A172 (cell line): ENCODE measurements at regions not wholly inside any gene's neighbourhood (a gene's known extent, or its start where the extent isn't known, plus 50 kb on each side); places are given as distances from the start of the nearest gene placed in this dataset.

ENCODE experiments used
- DNase-seq: peaks from one replicate; pipeline ENCODE4 v3.0.0-alpha.2; 2015; ENCODE audit warnings: low spot score

- DNase-seq = no peak
Observed at GRCh38 chr18:46344416-46345180, 240.4 kb downstream of the HAUS1 start.

- DNase-seq = no peak
Observed at GRCh38 chr18:46345181-46345465, 240.9 kb downstream of the HAUS1 start.

DNA sequence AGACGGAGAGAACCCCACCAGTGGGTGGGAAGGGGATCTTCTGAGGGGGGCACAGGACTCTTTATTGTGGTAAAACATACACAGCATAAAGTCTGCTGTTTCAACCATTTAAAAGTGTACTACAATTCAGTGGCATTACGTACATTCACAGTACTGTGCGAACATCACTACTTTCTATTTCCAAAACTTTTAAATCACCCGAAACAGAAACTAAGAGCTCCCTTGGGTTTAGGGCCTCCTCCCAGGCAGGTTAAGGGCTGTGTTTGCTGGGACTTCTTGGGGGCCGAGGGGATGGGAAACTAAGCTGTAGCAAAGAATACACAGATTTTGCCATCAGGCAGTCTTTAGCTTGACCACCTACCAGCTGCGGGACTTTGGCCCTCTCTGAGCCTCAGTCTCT is 242.0 kb downstream of the HAUS1 start:
- DNase-seq = no peak

DNA sequence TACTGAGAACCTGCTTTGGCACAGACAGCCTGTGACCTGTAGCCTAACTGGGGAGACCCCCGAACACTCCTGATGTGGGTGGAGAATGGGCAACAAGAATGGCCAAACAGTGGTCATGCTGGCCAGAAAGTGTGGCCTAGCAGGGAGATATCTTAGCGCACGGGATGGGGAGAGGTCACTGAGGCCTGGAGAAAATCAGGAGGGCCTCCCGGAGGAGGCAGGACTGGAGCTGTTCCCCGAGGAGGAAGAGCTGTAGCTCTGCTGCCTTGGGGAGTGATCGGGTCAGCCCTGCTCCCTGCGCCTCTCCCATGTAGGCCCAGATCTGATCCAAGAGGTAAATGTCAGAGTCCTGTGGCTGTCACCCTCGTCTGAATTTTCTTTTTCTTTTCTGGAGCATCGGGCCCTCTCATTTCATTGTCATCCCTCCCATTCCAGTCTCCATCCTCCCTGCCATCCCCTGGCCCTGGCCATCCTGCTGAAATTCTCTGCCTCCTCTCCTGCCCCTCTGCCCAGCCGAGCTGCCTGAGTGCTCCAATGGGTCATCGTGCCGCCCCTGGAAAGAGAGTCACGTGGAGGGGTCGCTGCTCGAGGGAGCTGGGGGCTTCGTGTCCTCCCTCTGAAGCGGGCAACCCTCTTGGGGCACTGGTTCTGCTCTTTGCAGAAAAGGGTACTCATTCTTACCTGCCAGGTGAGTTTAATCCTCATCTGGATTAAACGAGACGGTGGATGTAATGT is 242.9 kb downstream of the HAUS1 start:
- no peak for DNase-seq

- no peak for DNase-seq
Observed at GRCh38 chr18:46350598-46351159, 246.5 kb downstream of the HAUS1 start.

DNA sequence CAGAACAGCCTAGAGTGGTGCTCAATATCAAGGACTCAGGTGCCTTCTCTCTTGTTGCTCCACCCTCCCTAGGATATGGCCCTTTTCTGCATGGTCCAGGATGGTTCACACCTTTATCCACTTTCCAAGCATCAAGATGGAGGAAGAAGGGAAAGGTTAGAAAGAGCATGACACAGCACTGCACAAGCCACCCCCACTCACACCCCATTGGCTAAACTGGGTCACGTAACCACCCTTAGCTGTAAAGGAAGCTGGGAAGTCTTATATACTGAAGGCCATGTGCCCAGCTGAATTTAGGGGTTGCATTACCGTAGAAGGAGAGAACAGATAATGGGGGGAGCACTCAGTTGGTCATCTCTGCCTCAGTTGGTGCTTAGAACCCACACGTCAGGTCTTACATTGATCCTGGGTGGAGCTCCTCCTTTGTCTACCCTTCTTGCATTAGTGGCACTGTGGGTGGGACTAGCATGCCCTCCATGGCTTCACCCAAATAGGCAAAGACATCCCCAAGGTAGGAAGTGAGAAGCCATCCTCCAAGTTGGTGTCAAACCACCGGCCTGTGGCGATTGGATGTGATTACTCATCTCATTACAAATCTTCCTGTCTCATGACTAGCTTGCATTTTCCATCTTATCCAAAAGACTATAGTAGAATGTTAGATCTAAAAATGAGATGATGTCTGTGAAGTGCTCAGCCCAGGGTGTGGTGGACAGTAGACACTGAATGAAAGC is 248.5 kb downstream of the HAUS1 start:
- DNase-seq = peak; percentile 1

GRCh38 chr18:46353460-46353859 is 249.3 kb downstream of the HAUS1 start:
- no peak for DNase-seq

GRCh38 chr18:46356278-46357033 is 252.3 kb downstream of the HAUS1 start:
- DNase-seq = no peak

GRCh38 chr18:46360102-46360699 is 256.0 kb downstream of the HAUS1 start:
- no peak for DNase-seq

GRCh38 chr18:46360866-46361265 is 256.7 kb downstream of the HAUS1 start:
- no peak for DNase-seq

DNA sequence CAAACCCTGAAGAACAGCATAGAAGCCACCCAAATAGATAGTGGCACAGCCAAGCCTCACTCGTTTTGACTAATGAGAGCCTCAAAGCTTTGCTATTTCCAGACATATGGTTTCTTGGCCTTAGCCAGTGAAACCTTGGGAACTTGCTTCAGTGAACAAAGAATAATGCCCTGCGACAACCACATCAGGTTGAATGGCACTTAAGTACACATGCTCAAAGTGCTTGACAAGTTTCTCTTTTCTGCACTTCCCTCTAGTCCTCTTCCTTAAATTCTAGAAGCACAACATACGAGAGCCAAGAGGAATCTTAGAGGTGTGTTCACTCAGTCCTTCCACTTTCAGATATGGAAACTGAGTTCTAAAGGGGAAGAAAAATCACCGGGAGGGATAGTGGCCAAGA is 258.3 kb downstream of the HAUS1 start:
- DNase-seq = no peak

- DNase-seq = no peak
Observed at GRCh38 chr18:46364048-46364447, 259.9 kb downstream of the HAUS1 start.

DNA sequence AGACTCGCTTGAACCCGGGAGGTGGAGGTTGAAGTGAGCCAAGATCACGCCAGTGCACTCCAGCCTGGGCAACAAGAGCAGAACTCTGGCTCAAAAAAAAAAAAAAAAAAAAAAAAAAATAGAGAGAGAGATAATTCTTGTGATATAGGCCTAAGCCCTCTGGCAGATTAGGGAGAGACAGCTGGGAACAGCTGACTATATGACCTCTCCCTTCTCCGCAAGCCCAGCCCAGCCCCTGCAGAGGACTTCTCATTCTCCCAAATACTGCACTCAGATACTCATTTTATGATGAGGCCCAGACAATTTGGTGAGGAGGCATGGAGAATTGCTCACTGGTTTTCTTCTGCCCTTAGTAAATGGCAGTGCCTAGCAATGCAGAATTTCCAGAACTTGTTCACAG is 262.0 kb downstream of the HAUS1 start:
- DNase-seq = no peak

- DNase-seq = no peak
Observed at GRCh38 chr18:46366751-46367376, 262.7 kb downstream of the HAUS1 start.

DNA sequence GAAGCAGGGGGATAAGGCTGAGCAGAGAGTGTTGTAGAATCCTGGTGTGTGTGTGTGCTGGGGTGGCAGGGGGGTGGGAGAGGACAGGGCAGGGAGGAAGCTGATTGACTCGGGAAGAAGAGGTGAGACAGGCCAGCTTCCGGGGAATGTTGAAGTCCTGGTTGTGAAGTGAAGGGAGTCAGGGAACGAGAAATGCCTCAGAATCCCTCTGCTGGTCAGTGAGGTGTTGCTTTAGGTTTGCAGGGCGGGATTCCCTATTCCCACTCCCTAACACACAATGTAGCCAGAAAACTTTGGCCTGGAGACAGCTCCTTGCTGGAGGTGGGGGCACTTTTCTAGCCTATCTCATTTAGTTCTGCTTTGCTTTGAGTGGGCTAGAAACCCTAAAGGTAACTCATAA is 265.1 kb downstream of the HAUS1 start:
- DNase-seq = no peak

DNA sequence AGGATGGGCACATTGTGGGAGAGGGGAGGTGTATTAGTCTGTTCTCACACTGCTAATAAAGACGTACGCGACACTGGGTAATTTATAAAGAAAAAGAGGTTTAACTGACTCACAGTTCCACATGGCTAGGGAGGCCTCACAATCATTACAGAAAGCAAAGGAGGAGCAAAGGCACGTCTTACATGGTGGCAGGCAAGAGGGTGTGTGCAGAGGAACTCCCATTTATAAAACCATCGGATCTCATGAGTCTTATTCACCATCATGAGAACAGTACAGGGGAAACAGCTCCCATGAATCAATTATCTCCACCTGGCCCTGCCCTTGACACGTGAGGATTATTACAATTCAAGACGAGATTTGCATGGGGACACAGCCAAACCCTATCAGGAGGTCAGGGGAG is 266.7 kb downstream of the HAUS1 start:
- DNase-seq = no peak

GRCh38 chr18:46372670-46373069 is 268.5 kb downstream of the HAUS1 start:
- no peak for DNase-seq

DNA sequence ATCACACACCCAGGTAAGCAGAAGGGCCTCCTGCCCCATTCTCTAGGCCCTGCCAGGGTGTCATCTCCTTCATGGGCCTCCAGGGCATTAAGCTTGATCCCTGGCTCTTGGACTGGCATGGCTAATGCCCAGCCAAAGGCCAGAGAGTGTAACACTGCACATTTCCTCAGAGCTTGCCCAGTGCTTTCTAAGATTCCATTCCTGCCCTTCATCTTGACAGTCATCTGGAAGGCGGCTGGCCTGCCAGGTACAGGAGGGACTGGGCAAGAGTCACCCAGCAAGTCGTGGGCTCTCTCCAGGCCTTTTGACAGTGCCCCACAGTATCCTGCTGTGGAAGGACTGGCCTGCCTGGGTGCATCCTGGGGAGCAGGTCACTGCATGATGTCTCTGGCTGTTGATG is 268.9 kb downstream of the HAUS1 start:
- DNase-seq = no peak

- DNase-seq = no peak
Observed at GRCh38 chr18:46373791-46374190, 269.6 kb downstream of the HAUS1 start.

DNA sequence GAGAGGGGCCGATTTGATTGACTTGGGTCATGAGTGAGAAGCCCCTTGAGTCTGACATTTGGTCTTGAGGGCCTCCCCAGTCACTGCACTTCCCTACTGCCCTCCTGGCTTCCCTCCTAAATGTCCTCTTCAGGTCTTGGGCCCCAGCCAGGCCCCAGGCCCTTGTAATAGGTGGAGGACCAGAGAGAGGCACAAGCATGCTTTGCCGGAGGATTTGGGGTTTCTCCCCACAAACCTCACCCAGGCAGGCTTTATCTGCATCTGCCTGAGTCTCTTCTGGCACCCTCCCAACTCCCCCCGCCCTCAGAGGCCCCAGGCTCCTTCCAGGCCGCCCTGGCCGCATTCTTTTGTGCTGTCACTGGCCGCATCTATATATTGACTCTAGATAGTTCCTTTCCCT is 270.7 kb downstream of the HAUS1 start:
- DNase-seq = no peak

DNA sequence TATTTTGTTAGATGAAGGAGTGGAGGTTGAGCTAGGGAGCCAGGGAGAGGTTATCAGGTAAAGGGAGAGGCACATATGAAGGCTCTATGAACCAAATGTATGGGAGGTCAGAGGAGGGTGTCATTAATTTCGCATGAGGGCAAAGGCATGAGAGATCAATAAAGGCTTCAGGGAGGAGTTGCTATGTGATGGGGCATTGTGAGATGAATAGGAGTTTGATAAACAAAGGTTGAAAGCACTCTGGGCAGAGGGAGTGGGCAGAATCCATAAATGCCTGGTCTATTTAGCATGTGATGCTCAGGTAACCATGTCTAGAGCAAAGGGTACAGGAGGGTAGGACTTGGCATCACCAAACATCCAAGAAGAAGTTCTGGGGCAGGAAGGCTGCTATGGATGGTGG is 273.4 kb downstream of the HAUS1 start:
- DNase-seq = no peak
